ENCODE measurements at regions not wholly inside any gene's neighbourhood (a gene's known extent, or its start where the extent isn't known, plus 50 kb on each side); places are given as distances from the start of the nearest gene placed in this dataset.

- TF ChIP-seq, protein P1, sequence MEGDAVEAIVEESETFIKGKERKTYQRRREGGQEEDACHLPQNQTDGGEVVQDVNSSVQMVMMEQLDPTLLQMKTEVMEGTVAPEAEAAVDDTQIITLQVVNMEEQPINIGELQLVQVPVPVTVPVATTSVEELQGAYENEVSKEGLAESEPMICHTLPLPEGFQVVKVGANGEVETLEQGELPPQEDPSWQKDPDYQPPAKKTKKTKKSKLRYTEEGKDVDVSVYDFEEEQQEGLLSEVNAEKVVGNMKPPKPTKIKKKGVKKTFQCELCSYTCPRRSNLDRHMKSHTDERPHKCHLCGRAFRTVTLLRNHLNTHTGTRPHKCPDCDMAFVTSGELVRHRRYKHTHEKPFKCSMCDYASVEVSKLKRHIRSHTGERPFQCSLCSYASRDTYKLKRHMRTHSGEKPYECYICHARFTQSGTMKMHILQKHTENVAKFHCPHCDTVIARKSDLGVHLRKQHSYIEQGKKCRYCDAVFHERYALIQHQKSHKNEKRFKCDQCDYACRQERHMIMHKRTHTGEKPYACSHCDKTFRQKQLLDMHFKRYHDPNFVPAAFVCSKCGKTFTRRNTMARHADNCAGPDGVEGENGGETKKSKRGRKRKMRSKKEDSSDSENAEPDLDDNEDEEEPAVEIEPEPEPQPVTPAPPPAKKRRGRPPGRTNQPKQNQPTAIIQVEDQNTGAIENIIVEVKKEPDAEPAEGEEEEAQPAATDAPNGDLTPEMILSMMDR (IDR thresholded peaks at IDR 0.05; ENCODE audit: low read length), result no peak
- TF ChIP-seq EZH2 (optimal IDR thresholded peaks at IDR 0.05; ENCODE audit: low read depth, low read length) (no peak), EZH2phosphoT487 (IDR thresholded peaks at IDR 0.05; ENCODE audit: low read length) (no peak)
These were observed 205.3 kb upstream of the GALNT17 start for GRCh38 chr7:70926666-70927065.

All from MM.1S (cell line).